ENCODE measurements at regions not wholly inside any gene's neighbourhood (a gene's known extent, or its start where the extent isn't known, plus 50 kb on each side); places are given as distances from the start of the nearest gene placed in this dataset.
"Not testable (repeated sequence)": the region's sequence is repeated elsewhere in the genome, so short reads cannot be mapped to it uniquely, and the experiment has no call there.

GRCh38 chr2:52343706-52344266 lies 1311.9 kb upstream of the NRXN1 start:
- DNase-seq, result no peak

- no peak for DNase-seq
These were observed 1311.1 kb upstream of the NRXN1 start for GRCh38 chr2:52343010-52343409.

GRCh38 chr2:52342458-52342857 lies 1310.5 kb upstream of the NRXN1 start:
- DNase-seq, result no peak

- no peak for DNase-seq
These were observed 1309.8 kb upstream of the NRXN1 start for GRCh38 chr2:52341732-52342131.

GRCh38 chr2:52340171-52340570 lies 1308.2 kb upstream of the NRXN1 start:
- DNase-seq, result no peak

- DNase-seq, result not testable (repeated sequence)
These were observed 1305.9 kb upstream of the NRXN1 start for GRCh38 chr2:52337786-52338185.

GRCh38 chr2:52336951-52337350 lies 1305.0 kb upstream of the NRXN1 start:
- DNase-seq, result no peak

- DNase-seq, result no peak
These were observed 1303.8 kb upstream of the NRXN1 start for GRCh38 chr2:52335727-52336126.

- DNase-seq, result no peak
These were observed 1302.3 kb upstream of the NRXN1 start for GRCh38 chr2:52334185-52334584.

- DNase-seq, result no peak
These were observed 1295.7 kb upstream of the NRXN1 start for GRCh38 chr2:52327641-52328040.

- no peak for DNase-seq
These were observed 1282.3 kb upstream of the NRXN1 start for GRCh38 chr2:52314231-52314630.

GRCh38 chr2:52312486-52312885 lies 1280.6 kb upstream of the NRXN1 start:
- no peak for DNase-seq

- no peak for DNase-seq
These were observed 1279.9 kb upstream of the NRXN1 start for GRCh38 chr2:52311862-52312261.

GRCh38 chr2:52308156-52308555 lies 1276.2 kb upstream of the NRXN1 start:
- DNase-seq, result no peak

GRCh38 chr2:52294628-52295027 lies 1262.7 kb upstream of the NRXN1 start:
- DNase-seq, result no peak

- no peak for DNase-seq
These were observed 1260.9 kb upstream of the NRXN1 start for GRCh38 chr2:52292801-52293200.

- DNase-seq, result no peak
These were observed 1257.8 kb upstream of the NRXN1 start for GRCh38 chr2:52289741-52290140.

GRCh38 chr2:52288596-52288995 lies 1256.7 kb upstream of the NRXN1 start:
- no peak for DNase-seq

- no peak for DNase-seq
These were observed 1238.0 kb upstream of the NRXN1 start for GRCh38 chr2:52269696-52270485.

GRCh38 chr2:52264911-52265310 lies 1233.0 kb upstream of the NRXN1 start:
- no peak for DNase-seq

- DNase-seq, result no peak
These were observed 1232.6 kb upstream of the NRXN1 start for GRCh38 chr2:52264488-52264887.

GRCh38 chr2:52260904-52261303 lies 1229.0 kb upstream of the NRXN1 start:
- no peak for DNase-seq

- not testable (repeated sequence) for DNase-seq
These were observed 1227.0 kb upstream of the NRXN1 start for GRCh38 chr2:52258967-52259366.

GRCh38 chr2:52258038-52258437 lies 1226.1 kb upstream of the NRXN1 start:
- no peak for DNase-seq
